H1 (cell line): ENCODE measurements at regions not wholly inside any gene's neighbourhood (a gene's known extent, or its start where the extent isn't known, plus 50 kb on each side); places are given as distances from the start of the nearest gene placed in this dataset.

Experiments
- ATF3 ChIP-seq: IDR thresholded peaks from 2 replicates; pipeline ENCODE4 v1.6.1; 2011; ENCODE audit warnings: low read depth, mild to moderate bottlenecking, low read length; ENCODE audit not compliant: insufficient read depth
- CBX5 ChIP-seq: fragments of 300-800, 300-1000 bp; sonication (generic); IDR thresholded peaks from 2 replicates; pipeline ENCODE4 v1.7.1; 2016; ENCODE audit warnings: antibody characterized with exemption, low read length, low read depth
- CEBPB ChIP-seq: IDR thresholded peaks from 2 replicates; pipeline ENCODE4 v1.6.1; 2012; ENCODE audit warnings: low read depth, low read length
- CTCF ChIP-seq, 3 experiments: IDR thresholded peaks; 1 replicate in 2 of 3; 2 replicates in 1 of 3; pipeline versions ENCODE4 v1.5.1 to v1.6.1; 2011; ENCODE audit warnings: low read length in 3 of 3, mild to moderate bottlenecking in 3 of 3, inconsistent platforms in 2 of 3, low read depth in 1 of 3, moderate library complexity in 1 of 3; ENCODE audit not compliant: insufficient read depth in 1 of 3; ENCODE audit errors: control extremely low read depth in 1 of 3
- EGR1 ChIP-seq: IDR thresholded peaks from 2 replicates; pipeline ENCODE4 v1.6.1; 2011; ENCODE audit warnings: low read depth, low read length, borderline replicate concordance
- JUN ChIP-seq: IDR thresholded peaks from 2 replicates; pipeline ENCODE4 v1.6.1; 2011; ENCODE audit warnings: low read depth, mild to moderate bottlenecking, improper control_type of control experiment, low read length
- MAX ChIP-seq: IDR thresholded peaks from 2 replicates; pipeline ENCODE4 v1.6.1; 2012; ENCODE audit warnings: inconsistent platforms
- POLR2A ChIP-seq, 2 experiments: IDR thresholded peaks; 1 replicate in 1 of 2; 2 replicates in 1 of 2; pipeline ENCODE4 v1.6.1; 2011; ENCODE audit warnings: low read depth in 2 of 2, low read length in 2 of 2, mild to moderate bottlenecking in 2 of 2; ENCODE audit errors: control extremely low read depth in 1 of 2
- POU5F1 ChIP-seq: IDR thresholded peaks from 2 replicates; pipeline ENCODE4 v1.6.1; 2011; ENCODE audit warnings: low read depth, mild to moderate bottlenecking, low read length, moderate library complexity
- RAD21 ChIP-seq, 2 experiments: IDR thresholded peaks in 1 of 2; conservative IDR thresholded peaks in 1 of 2; 2 replicates each; pipeline ENCODE4 v1.6.1; 2011; ENCODE audit warnings: low read depth in 2 of 2, low read length in 2 of 2, improper control_type of control experiment in 1 of 2, inconsistent platforms in 1 of 2, mild to moderate bottlenecking in 1 of 2, moderate library complexity in 1 of 2
- SUZ12 ChIP-seq: fragments of 200-600 bp; sonication (generic); IDR thresholded peaks from 2 replicates; pipeline ENCODE4 v1.6.1; 2012; ENCODE audit warnings: mild to moderate bottlenecking, inconsistent platforms, low read length, moderate library complexity, mixed read lengths
- YY1 ChIP-seq: IDR thresholded peaks from 2 replicates; pipeline ENCODE4 v1.6.1; 2011; ENCODE audit warnings: low read depth, mild to moderate bottlenecking, low read length

- TF ChIP-seq POLR2A (IDR thresholded peaks at IDR 0.05; ENCODE audit: control extremely low read depth in 1 of 2, low read depth in 2 of 2, low read length in 2 of 2) (no peak), ATF3 (no peak), JUN (no peak), CEBPB (no peak), RAD21 (IDR thresholded peaks at IDR 0.05 in 1 of 2, conservative IDR thresholded peaks at IDR 0.05 in 1 of 2; ENCODE audit: low read depth in 2 of 2, low read length in 2 of 2) (no peak), SUZ12 (no peak), EGR1 (no peak), MAX (no peak), CTCF (IDR thresholded peaks at IDR 0.05; ENCODE audit: control extremely low read depth in 1 of 3, insufficient read depth in 1 of 3, low read depth in 1 of 3, low read length in 3 of 3) (no peak), POU5F1 (no peak), CBX5 (no peak), YY1 (no peak)
Observed at GRCh38 chr18:4808891-4809290, 353.8 kb upstream of the DLGAP1 start.
